ENCODE measurements at regions not wholly inside any gene's neighbourhood (a gene's known extent, or its start where the extent isn't known, plus 50 kb on each side); places are given as distances from the start of the nearest gene placed in this dataset.

- TF ChIP-seq EZH2 (IDR thresholded peaks at IDR 0.05; ENCODE audit: low read length, missing control alignments) (no peak), CTCF (conservative IDR thresholded peaks at IDR 0.05 in 1 of 2, IDR thresholded peaks at IDR 0.05 in 1 of 2; ENCODE audit: low read depth in 1 of 2, low read length in 2 of 2) (no peak)
These were observed 395.9 kb downstream of the KCNRG start for GRCh38 chr13:50410921-50411746.

All from fibroblast of lung (primary cell).